Mesenchymal stem cell (in vitro differentiated cells and primary cell): ENCODE measurements at regions not wholly inside any gene's neighbourhood (a gene's known extent, or its start where the extent isn't known, plus 50 kb on each side); places are given as distances from the start of the nearest gene placed in this dataset.

Experiments
- DNase-seq: peaks from one replicate; pipeline ENCODE4 v3.0.0-alpha.2; 2013
- H2AFZ ChIP-seq: one replicate; pipeline ENCODE4 v1.6.1; 2013; ENCODE audit warnings: low read depth, mild to moderate bottlenecking, control low read depth, inconsistent platforms, low read length, moderate library complexity
- H2AK5ac ChIP-seq: 2 replicates; pipeline ENCODE4 v1.6.1; 2013; ENCODE audit warnings: low read length, moderate library complexity, mild to moderate bottlenecking, inconsistent platforms; ENCODE audit not compliant: severe bottlenecking
- H2BK120ac ChIP-seq: one replicate; pipeline ENCODE4 v1.6.1; 2013; ENCODE audit warnings: low read depth, mild to moderate bottlenecking, inconsistent platforms, low read length, moderate library complexity
- H2BK12ac ChIP-seq, 2 experiments: one replicate each; pipeline ENCODE4 v1.6.1; 2013; ENCODE audit warnings: inconsistent platforms in 2 of 2, low read length in 2 of 2, mild to moderate bottlenecking in 2 of 2, moderate library complexity in 2 of 2, control low read depth in 1 of 2
- H2BK15ac ChIP-seq: one replicate; pipeline ENCODE4 v1.6.1; 2013; ENCODE audit warnings: mild to moderate bottlenecking, low read depth, inconsistent platforms; ENCODE audit not compliant: poor library complexity, severe bottlenecking
- H2BK5ac ChIP-seq: 2 replicates; pipeline ENCODE4 v1.6.1; 2013; ENCODE audit warnings: low read depth, mild to moderate bottlenecking, low read length, control low read depth, inconsistent platforms; ENCODE audit not compliant: poor library complexity, severe bottlenecking
- H3K14ac ChIP-seq, 2 experiments: one replicate each; pipeline ENCODE4 v1.6.1; 2013; ENCODE audit warnings: inconsistent platforms in 2 of 2, low read length in 2 of 2, control low read depth in 1 of 2, mild to moderate bottlenecking in 1 of 2, moderate library complexity in 1 of 2
- H3K18ac ChIP-seq, 2 experiments: one replicate each; pipeline ENCODE4 v1.6.1; 2013; ENCODE audit warnings: inconsistent platforms in 2 of 2, low read length in 2 of 2, control low read depth in 1 of 2, low read depth in 1 of 2, mild to moderate bottlenecking in 1 of 2
- H3K23ac ChIP-seq, 2 experiments: one replicate each; pipeline ENCODE4 v1.6.1; 2013; ENCODE audit warnings: inconsistent platforms in 2 of 2, low read length in 2 of 2, mild to moderate bottlenecking in 2 of 2, moderate library complexity in 2 of 2, control low read depth in 1 of 2
- H3K27ac ChIP-seq: 2 replicates; pipeline ENCODE4 v1.5.1; 2013; ENCODE audit warnings: mild to moderate bottlenecking, moderate library complexity, low read length, control low read depth, inconsistent platforms; ENCODE audit not compliant: poor library complexity, severe bottlenecking
- H3K27me3 ChIP-seq, 2 experiments: 2 replicates each; pipeline versions ENCODE4 v1.6.1 to v1.7.0; 2013; ENCODE audit warnings: low read length in 2 of 2, mild to moderate bottlenecking in 2 of 2, moderate library complexity in 2 of 2, control low read depth in 1 of 2, inconsistent platforms in 1 of 2; ENCODE audit not compliant: control insufficient read depth in 1 of 2, insufficient read depth in 1 of 2
- H3K36me3 ChIP-seq, 2 experiments: 2 replicates each; pipeline versions ENCODE4 v1.6.1 to v1.7.0; 2013; ENCODE audit warnings: low read length in 2 of 2, control low read depth in 1 of 2, inconsistent platforms in 1 of 2, low read depth in 1 of 2, mild to moderate bottlenecking in 1 of 2; ENCODE audit not compliant: insufficient read depth in 2 of 2, control insufficient read depth in 1 of 2
- H3K4ac ChIP-seq, 2 experiments: one replicate each; pipeline ENCODE4 v1.6.1; 2013; ENCODE audit warnings: inconsistent platforms in 2 of 2, low read length in 2 of 2, mild to moderate bottlenecking in 2 of 2, moderate library complexity in 2 of 2, control low read depth in 1 of 2, low read depth in 1 of 2
- H3K4me1 ChIP-seq: 2 replicates; pipeline ENCODE4 v1.6.1; 2013; ENCODE audit warnings: low read depth, low read length, control low read depth; ENCODE audit not compliant: control insufficient read depth, insufficient read depth
- H3K4me2 ChIP-seq: 2 replicates; pipeline ENCODE4 v1.6.1; 2013; ENCODE audit warnings: low read length, mild to moderate bottlenecking, inconsistent platforms; ENCODE audit not compliant: poor library complexity, severe bottlenecking
- H3K4me3 ChIP-seq, 2 experiments: 2 replicates each; pipeline versions ENCODE4 v1.5.1 to v1.7.0; 2013; ENCODE audit warnings: low read length in 2 of 2, mild to moderate bottlenecking in 2 of 2, control low read depth in 1 of 2, low read depth in 1 of 2; ENCODE audit not compliant: insufficient read depth in 1 of 2
- H3K79me1 ChIP-seq: replicated peaks from 2 replicates; pipeline ENCODE4 v1.6.1; 2013; ENCODE audit warnings: mild to moderate bottlenecking, control low read depth, low read length, inconsistent platforms; ENCODE audit not compliant: poor library complexity, severe bottlenecking
- H3K9ac ChIP-seq: 2 replicates; pipeline ENCODE4 v1.7.0; 2013; ENCODE audit warnings: mild to moderate bottlenecking, low read length, moderate library complexity
- H3K9me3 ChIP-seq: 2 replicates; pipeline ENCODE4 v1.7.0; 2013; ENCODE audit warnings: mild to moderate bottlenecking, low read length; ENCODE audit not compliant: control insufficient read depth
- H4K8ac ChIP-seq: one replicate; pipeline ENCODE4 v1.6.1; 2013; ENCODE audit warnings: inconsistent platforms, mild to moderate bottlenecking, low read length, moderate library complexity
- H4K91ac ChIP-seq: one replicate; pipeline ENCODE4 v1.6.1; 2013; ENCODE audit warnings: mild to moderate bottlenecking, low read length, inconsistent platforms
- WGBS: methylation state at CpG from one replicate; pipeline ENCODE4 v1.1.7; 2013; ENCODE audit warnings: mixed read lengths; 5-methylcytosine and 5-hydroxymethylcytosine counted together

- no peak overlapping the region for H2BK15ac ChIP-seq
- no peak overlapping the region for H3K23ac ChIP-seq
- H4K91ac ChIP-seq, result no peak overlapping the region
- no peak overlapping the region for H2AK5ac ChIP-seq
- H2AFZ ChIP-seq, result no peak overlapping the region
- peaks cover 8% of the 10 kb centered on the region for H3K4me1 ChIP-seq
- peaks cover 91 to 97% of the 10 kb centered on the region in 2 experiments for H3K36me3 ChIP-seq
- H3K18ac ChIP-seq, result no peak overlapping the region
- H3K4ac ChIP-seq, result no peak overlapping the region
- H3K27me3 ChIP-seq, result no peaks in the 10 kb centered on the region
- no peak overlapping the region for H2BK120ac ChIP-seq
- H3K4me3 ChIP-seq, result no peak overlapping the region
- no peak overlapping the region for H3K4me2 ChIP-seq
- no peak for DNase-seq
- H3K27ac ChIP-seq, result no peak overlapping the region
- no peak overlapping the region for H2BK12ac ChIP-seq
- peaks cover 55% of the 10 kb centered on the region for H3K79me1 ChIP-seq
- no peak overlapping the region for H3K14ac ChIP-seq
- H3K9me3 ChIP-seq, result no peaks in the 10 kb centered on the region
- H2BK5ac ChIP-seq, result no peak overlapping the region
- 94% methylated on average over 21 of the region's 23 CpGs for WGBS
- H3K9ac ChIP-seq, result no peak overlapping the region
- H4K8ac ChIP-seq, result no peak overlapping the region
Measured at GRCh38 chr17:77492446-77493237, 351.9 kb downstream of the SEC14L1 start.

GRCh38 chr17:77493238-77493820, 352.6 kb downstream of the SEC14L1 start:
- Histone ChIP-seq H3K23ac (no peak overlapping the region), H3K27me3 (no peaks in the 10 kb centered on the region), H3K27ac (no peak overlapping the region), H3K9ac (no peak overlapping the region), H2BK12ac (no peak overlapping the region), H3K79me1 (peaks cover 58% of the 10 kb centered on the region), H3K14ac (no peak overlapping the region), H3K4me2 (no peak overlapping the region), H2AFZ (no peak overlapping the region), H4K91ac (no peak overlapping the region), H2BK120ac (no peak overlapping the region), H3K9me3 (no peaks in the 10 kb centered on the region), H3K4ac (no peak overlapping the region), H3K4me3 (no peak overlapping the region), H3K36me3 (peaks cover 87 to 97% of the 10 kb centered on the region in 2 experiments), H4K8ac (no peak overlapping the region), H3K4me1 (peaks cover 8% of the 10 kb centered on the region), H2BK15ac (no peak overlapping the region), H2AK5ac (no peak overlapping the region), H2BK5ac (no peak overlapping the region), H3K18ac (no peak overlapping the region)
- 83% methylated on average over 9 of the region's 11 CpGs for WGBS
- DNase-seq, result no peak

GRCh38 chr17:77493901-77494663, 353.3 kb downstream of the SEC14L1 start:
- no peak overlapping the region for H2AFZ ChIP-seq
- H2BK120ac ChIP-seq, result no peak overlapping the region
- H3K18ac ChIP-seq, result peak overlapping the region in 1 of 2 experiments; percentile 44
- DNase-seq, result no peak
- no peak overlapping the region for H2BK5ac ChIP-seq
- peaks cover 57% of the 10 kb centered on the region for H3K79me1 ChIP-seq
- no peaks in the 10 kb centered on the region for H3K9me3 ChIP-seq
- peaks cover 9% of the 10 kb centered on the region for H3K4me1 ChIP-seq
- peaks cover 85 to 97% of the 10 kb centered on the region in 2 experiments for H3K36me3 ChIP-seq
- no peak overlapping the region for H4K91ac ChIP-seq
- H3K27ac ChIP-seq, result no peak overlapping the region
- H3K23ac ChIP-seq, result no peak overlapping the region
- no peak overlapping the region for H3K14ac ChIP-seq
- H4K8ac ChIP-seq, result no peak overlapping the region
- 91% methylated on average over 5 of the region's 9 CpGs for WGBS
- H2BK12ac ChIP-seq, result no peak overlapping the region
- no peak overlapping the region for H2BK15ac ChIP-seq
- H3K9ac ChIP-seq, result peak overlapping the region; percentile 51
- H3K4ac ChIP-seq, result no peak overlapping the region
- H2AK5ac ChIP-seq, result peak overlapping the region; percentile 30
- no peak overlapping the region for H3K4me2 ChIP-seq
- H3K4me3 ChIP-seq, result no peak overlapping the region
- H3K27me3 ChIP-seq, result no peaks in the 10 kb centered on the region
